Pulmonary artery endothelial cell (primary cell): ENCODE measurements at regions not wholly inside any gene's neighbourhood (a gene's known extent, or its start where the extent isn't known, plus 50 kb on each side); places are given as distances from the start of the nearest gene placed in this dataset.
"Not testable (repeated sequence)": the region's sequence is repeated elsewhere in the genome, so short reads cannot be mapped to it uniquely, and the experiment has no call there.

Source experiments
- DNase-seq: peaks from one replicate; pipeline ENCODE4 v3.0.0-alpha.2; 2011; ENCODE audit warnings: low read depth, low spot score

GRCh38 chr12:59517522-59517921 lies 78.3 kb upstream of the SLC16A7 start:
- no peak for DNase-seq

GRCh38 chr12:59500915-59501314 lies 94.9 kb upstream of the SLC16A7 start:
- DNase-seq: no peak

DNA sequence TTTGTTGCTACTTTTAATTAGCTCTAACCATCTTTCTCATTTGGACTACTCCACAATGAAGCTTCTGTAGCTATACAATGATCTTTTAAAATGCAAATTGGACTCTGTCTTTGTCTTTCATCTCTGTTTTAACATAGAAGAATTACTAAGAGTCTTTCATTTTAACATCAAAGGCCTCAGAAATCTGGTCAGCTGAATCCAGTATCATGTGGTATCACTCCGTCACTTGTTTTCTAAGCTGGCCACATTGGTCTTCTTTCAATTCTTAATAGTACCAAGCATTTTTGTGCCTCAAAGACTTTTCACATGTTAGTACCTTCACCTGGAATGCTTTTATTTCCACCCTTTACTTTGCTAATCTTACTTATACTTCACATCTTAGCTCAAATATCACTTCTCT lies 95.5 kb upstream of the SLC16A7 start:
- DNase-seq: no peak

- DNase-seq: no peak
Measured at GRCh38 chr12:59499774-59500173, 96.1 kb upstream of the SLC16A7 start.

DNA sequence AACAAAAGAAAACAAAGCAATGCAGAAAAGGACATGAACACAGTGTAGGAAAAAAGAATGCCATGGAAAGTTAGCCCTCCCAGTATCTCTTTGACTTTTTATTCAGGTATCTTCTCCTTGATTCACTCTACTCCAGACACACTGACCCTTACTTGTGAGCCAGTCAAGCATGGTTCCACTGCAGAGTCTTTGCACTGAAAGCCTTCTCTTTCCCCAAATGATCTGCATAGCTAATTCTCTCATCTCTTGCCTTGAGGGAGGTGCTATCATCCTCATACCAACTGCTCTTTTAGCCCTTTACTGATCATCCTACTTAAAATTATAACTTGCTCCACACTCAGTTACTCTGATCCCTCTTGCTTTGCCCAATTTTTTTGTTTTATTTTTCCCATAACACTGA lies 101.2 kb upstream of the SLC16A7 start:
- no peak for DNase-seq

- DNase-seq: no peak
Measured at GRCh38 chr12:59491877-59492276, 104.0 kb upstream of the SLC16A7 start.

GRCh38 chr12:59486827-59487226 lies 109.0 kb upstream of the SLC16A7 start:
- DNase-seq: no peak

GRCh38 chr12:59484575-59484974 lies 111.3 kb upstream of the SLC16A7 start:
- DNase-seq: no peak

DNA sequence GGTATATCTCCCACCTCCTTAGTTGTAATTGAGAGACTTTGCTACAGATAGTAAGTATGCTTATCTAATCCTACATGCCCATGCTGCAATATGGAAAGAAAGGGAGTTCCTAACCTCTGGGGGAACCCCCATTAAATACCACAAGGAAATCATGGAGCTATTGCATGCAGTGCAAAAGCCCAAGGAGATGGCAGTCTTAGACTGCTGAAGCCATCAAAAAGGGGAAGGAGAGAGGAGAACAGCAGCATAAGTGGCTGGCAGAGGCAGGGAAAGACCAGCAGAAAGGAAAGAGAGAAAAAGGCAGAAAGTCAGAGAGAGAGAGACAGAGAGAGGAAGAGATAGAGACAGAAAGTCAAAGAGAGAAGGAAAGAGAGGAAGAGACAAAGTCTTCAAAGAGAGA lies 121.6 kb upstream of the SLC16A7 start:
- not testable (repeated sequence) for DNase-seq

GRCh38 chr12:59472273-59472672 lies 123.6 kb upstream of the SLC16A7 start:
- no peak for DNase-seq

- no peak for DNase-seq
Measured at GRCh38 chr12:59459966-59460660, 135.7 kb upstream of the SLC16A7 start.

DNA sequence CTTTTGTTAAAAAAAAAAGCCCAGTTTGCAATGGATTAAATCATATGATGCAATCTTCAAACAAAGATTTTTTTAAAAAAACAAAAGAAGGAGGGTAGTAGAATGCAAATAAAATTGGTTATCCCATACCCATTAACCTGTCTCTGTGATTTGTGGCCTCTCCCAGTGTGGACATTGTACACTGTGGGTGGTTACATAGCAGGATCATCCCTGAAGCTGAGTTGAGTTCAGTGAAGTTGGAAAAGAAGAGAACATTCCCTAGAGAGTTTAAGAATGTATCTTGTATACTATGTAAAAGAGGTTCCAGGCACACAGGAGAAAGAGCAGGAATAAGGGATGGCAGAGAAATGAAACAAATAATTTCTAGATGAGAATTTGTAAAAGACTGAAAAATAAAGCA lies 142.4 kb upstream of the SLC16A7 start:
- DNase-seq: no peak

- no peak for DNase-seq
Measured at GRCh38 chr12:59452746-59453145, 143.1 kb upstream of the SLC16A7 start.

- no peak for DNase-seq
Measured at GRCh38 chr12:59452259-59452658, 143.6 kb upstream of the SLC16A7 start.

DNA sequence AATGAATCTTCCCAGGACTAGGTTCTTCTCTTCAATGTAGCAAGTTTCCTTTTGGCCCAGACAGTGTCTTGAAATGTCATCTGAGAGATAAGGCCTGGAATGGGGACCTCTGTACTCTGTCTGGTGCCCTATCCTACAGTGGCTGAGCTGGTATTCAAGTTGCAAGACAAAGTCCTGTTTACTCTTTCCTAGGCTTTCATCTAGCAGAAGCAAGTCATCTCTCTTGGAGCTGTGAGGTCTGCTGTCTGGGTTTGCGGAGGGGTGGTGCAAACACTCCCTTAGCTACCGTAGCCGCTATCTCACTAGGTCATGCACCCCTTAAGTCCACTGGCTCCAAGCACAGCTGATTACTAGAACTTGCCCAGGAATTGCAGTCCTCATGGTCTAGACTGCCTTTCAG lies 149.7 kb upstream of the SLC16A7 start:
- DNase-seq: no peak

GRCh38 chr12:59444932-59445331 lies 150.9 kb upstream of the SLC16A7 start:
- no peak for DNase-seq

DNA sequence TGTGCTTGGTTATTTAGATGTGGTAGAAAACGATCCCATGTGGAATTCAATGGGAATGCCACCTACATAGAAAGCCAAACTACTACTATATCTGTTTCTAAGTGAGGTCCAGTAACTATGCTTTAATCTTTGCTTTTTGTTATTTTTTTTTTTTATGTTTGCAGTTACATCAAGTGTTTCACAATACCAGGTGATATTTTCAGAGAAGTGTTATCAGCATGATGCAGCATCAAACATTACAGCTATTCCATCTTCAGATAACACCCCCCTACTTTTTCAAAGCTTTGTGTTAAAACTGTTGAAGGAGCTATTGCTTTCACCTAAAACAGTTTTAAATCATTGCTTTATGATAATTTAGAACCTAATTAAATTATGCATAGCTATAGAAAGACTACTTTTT lies 163.8 kb upstream of the SLC16A7 start:
- no peak for DNase-seq

DNA sequence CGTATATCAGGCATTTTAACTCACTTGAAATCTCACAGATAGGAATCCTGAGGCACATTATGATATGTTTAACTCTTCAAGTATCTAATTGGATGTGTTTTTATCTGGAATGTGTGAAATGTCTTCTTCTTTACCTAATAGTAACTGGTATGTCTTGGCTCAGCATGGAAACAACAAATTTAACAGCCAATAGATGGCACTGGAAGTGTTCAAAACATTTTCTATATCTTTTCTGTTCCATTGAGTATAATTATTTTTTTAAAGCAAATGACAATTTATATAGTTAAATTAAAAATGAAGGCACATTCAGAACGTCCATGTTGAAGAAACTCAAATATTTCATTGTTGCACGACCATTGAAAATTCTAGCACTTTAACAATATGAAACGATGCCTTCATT lies 164.6 kb upstream of the SLC16A7 start:
- no peak for DNase-seq

DNA sequence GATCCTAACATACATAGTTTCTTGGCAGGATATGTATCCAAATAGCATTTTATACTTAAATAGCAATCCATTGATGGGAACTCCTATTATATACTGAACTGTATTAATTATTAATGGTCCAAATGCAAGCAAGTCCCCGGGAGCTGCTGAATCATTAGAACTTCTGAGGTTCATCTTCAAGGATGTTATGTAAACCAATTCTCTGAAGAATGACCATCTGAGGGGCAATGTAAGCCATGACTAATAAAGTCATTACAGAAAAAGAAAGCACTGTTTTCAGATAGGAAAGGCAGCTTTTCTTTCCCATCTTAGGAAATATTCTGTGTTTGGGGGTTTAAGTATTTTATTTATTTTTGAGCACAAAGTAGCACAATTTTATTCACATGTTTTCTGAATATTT lies 166.1 kb upstream of the SLC16A7 start:
- DNase-seq: no peak

- no peak for DNase-seq
Measured at GRCh38 chr12:59425798-59426197, 170.0 kb upstream of the SLC16A7 start.

DNA sequence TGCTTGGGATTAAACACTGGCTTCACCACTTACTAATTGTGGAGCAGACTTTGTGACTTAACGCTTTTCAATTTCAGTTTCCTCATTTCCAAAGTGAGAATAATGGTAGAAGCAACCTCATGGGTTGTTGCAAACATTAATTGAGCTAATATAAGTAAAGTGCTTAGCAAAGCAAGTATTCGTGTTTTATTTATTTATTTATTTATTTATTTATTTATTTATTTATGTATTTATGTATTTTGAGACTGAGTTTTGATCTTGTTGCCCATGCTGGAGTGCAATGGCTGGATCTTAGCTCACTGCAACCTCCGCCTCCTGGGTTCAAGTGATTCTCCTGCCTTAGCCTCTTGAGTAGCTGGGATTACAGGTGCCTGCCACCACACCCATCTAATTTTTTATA lies 171.2 kb upstream of the SLC16A7 start:
- DNase-seq: not testable (repeated sequence)

- DNase-seq: no peak
Measured at GRCh38 chr12:59414051-59414450, 181.8 kb upstream of the SLC16A7 start.

GRCh38 chr12:59408431-59408830 lies 187.4 kb upstream of the SLC16A7 start:
- DNase-seq: no peak

DNA sequence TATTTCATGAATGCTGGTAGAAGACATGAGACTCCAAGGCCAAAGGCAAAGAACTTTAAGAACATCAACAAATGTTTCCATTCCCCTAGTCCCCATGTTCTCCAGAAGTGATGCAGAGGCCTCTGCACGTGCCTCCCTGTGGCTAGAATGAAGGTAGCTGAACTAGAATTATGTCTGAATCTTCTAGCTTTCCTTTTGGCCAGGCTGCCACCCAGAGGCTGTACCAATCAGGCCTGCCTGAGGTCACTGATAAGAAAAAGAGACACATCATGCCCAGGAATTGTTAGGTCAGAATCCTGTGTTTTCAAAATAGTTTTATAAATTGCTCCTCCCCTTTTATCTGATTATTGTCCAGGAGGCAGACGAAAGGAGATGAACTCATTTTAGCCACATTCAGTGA lies 188.0 kb upstream of the SLC16A7 start:
- DNase-seq: no peak
